ENCODE measurements at regions not wholly inside any gene's neighbourhood (a gene's known extent, or its start where the extent isn't known, plus 50 kb on each side); places are given as distances from the start of the nearest gene placed in this dataset.

- intact Hi-C loops (cut with DNase I) = no loop called here
- no peak for TF ChIP-seq EP300 (IDR thresholded peaks at IDR 0.05)
- TF ChIP-seq, protein P1, sequence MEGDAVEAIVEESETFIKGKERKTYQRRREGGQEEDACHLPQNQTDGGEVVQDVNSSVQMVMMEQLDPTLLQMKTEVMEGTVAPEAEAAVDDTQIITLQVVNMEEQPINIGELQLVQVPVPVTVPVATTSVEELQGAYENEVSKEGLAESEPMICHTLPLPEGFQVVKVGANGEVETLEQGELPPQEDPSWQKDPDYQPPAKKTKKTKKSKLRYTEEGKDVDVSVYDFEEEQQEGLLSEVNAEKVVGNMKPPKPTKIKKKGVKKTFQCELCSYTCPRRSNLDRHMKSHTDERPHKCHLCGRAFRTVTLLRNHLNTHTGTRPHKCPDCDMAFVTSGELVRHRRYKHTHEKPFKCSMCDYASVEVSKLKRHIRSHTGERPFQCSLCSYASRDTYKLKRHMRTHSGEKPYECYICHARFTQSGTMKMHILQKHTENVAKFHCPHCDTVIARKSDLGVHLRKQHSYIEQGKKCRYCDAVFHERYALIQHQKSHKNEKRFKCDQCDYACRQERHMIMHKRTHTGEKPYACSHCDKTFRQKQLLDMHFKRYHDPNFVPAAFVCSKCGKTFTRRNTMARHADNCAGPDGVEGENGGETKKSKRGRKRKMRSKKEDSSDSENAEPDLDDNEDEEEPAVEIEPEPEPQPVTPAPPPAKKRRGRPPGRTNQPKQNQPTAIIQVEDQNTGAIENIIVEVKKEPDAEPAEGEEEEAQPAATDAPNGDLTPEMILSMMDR (IDR thresholded peaks at IDR 0.05) = no peak
- no peak for TF ChIP-seq POLR2A (IDR thresholded peaks at IDR 0.05)
- no peak for TF ChIP-seq POLR2AphosphoS5 (IDR thresholded peaks at IDR 0.05)
- Histone ChIP-seq H3K27me3 (no peaks in the 10 kb centered on the region), H3K4me1 (no peaks in the 10 kb centered on the region), H3K27ac (no peak overlapping the region), H3K4me3 (no peak overlapping the region), H3K36me3 (no peaks in the 10 kb centered on the region), H3K9me3 (peaks cover 0 to 4% (median 0%) of the 10 kb centered on the region in 4 donors)
- no peak for DNase-seq
Observed at GRCh38 chr2:228339525-228339924, 158.0 kb upstream of the SPHKAP start.

DNA sequence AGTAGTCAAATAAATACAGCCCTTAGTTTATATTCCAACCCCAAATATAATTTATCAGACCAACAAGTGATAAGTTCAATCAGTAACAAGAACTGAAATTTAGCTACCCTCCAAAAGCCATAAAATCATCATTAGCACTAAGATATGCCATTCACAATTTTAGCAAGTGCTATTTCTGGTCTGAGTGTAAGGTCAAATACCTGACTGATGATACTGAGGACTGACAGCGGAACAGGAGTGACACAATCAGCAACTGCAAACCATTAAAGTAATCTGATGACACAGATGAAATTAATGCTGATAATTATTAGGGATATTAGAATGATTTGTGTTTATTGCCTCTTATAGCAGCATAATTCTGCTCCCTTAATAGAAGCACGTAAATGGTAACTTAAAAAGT lies 152.7 kb upstream of the SPHKAP start:
- WGBS, 2 donors = 85 to 88% methylated on average over 2 of the region's 2 CpGs
- Histone ChIP-seq H3K27ac (no peak overlapping the region), H3K9me3 (no peaks in the 10 kb centered on the region), H3K4me3 (no peak overlapping the region), H3K27me3 (no peaks in the 10 kb centered on the region), H3K4me1 (no peaks in the 10 kb centered on the region), H3K36me3 (no peaks in the 10 kb centered on the region)
- TF ChIP-seq, protein P1 (IDR thresholded peaks at IDR 0.05) = no peak
- TF ChIP-seq POLR2AphosphoS5 (IDR thresholded peaks at IDR 0.05) (no peak), POLR2A (IDR thresholded peaks at IDR 0.05) (no peak), EP300 (IDR thresholded peaks at IDR 0.05) (no peak)
- intact Hi-C loops (cut with DNase I) = no loop called here
- no peak for DNase-seq

DNA sequence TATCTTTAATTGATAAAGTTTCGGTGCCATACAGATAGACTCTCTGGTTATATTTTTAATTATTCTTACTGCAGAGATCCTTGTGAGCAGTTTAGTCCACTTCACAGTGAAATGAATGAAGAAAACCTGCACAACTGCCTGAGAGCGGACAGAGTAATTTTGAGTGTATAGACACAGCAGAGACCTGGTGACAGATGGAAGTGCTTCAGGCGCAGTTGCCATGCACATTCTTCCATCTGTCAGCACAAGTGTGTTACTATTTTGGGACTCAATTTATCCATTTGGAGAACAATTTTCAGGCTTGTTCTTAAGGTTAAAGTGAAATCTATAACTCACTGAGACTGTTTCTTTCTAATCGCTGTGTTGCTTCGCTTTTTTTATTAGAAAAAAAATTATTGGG lies 147.8 kb upstream of the SPHKAP start:
- Histone ChIP-seq H3K27ac (no peak overlapping the region), H3K4me1 (no peaks in the 10 kb centered on the region), H3K4me3 (no peak overlapping the region), H3K9me3 (peaks cover 0 to 4% (median 0%) of the 10 kb centered on the region in 4 donors), H3K36me3 (no peaks in the 10 kb centered on the region), H3K27me3 (no peaks in the 10 kb centered on the region)
- TF ChIP-seq POLR2AphosphoS5 (IDR thresholded peaks at IDR 0.05) = no peak
- TF ChIP-seq POLR2A (IDR thresholded peaks at IDR 0.05) = no peak
- no peak for DNase-seq
- WGBS, 2 donors = 95% methylated on average over 5 of the region's 5 CpGs
- intact Hi-C loops (cut with DNase I) = no loop called here

GRCh38 chr2:228321015-228321414 lies 139.5 kb upstream of the SPHKAP start:
- WGBS, 2 donors = 93 to 94% methylated on average over 7 of the region's 7 CpGs
- H3K4me1 ChIP-seq = no peaks in the 10 kb centered on the region
- DNase-seq = no peak
- intact Hi-C loops (cut with DNase I) = no loop called here
- TF ChIP-seq POLR2A (IDR thresholded peaks at IDR 0.05) (no peak), EP300 (IDR thresholded peaks at IDR 0.05) (no peak), POLR2AphosphoS5 (IDR thresholded peaks at IDR 0.05) (no peak)
- TF ChIP-seq, protein P1 (IDR thresholded peaks at IDR 0.05) = no peak
- H3K9me3 ChIP-seq = no peaks in the 10 kb centered on the region
- no peak overlapping the region for H3K27ac ChIP-seq
- no peaks in the 10 kb centered on the region for H3K27me3 ChIP-seq
- H3K4me3 ChIP-seq = no peak overlapping the region
- no peaks in the 10 kb centered on the region for H3K36me3 ChIP-seq

DNA sequence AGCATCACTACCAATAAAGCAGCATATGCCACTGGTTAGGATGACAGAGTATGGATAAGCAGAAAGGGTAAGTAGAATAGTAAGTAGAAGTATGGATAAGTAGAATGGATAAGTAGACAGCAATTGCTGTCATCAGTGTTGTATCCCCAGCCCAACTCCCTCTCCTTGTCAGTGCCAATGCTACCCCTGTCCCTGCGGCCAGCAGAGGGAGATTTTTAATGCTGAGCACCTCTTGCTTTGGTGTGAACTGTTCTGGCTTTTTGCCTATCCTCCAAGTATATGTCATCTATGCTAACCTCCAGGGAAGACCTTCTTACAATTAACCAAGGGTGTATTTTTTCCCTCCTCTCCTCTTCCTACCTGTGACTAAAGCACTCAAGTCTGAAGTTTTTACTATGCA lies 136.7 kb upstream of the SPHKAP start:
- Histone ChIP-seq H3K36me3 (no peaks in the 10 kb centered on the region), H3K27ac (no peak overlapping the region), H3K4me3 (no peak overlapping the region), H3K27me3 (no peaks in the 10 kb centered on the region), H3K9me3 (no peaks in the 10 kb centered on the region), H3K4me1 (no peaks in the 10 kb centered on the region)
- intact Hi-C loops (cut with DNase I) = no loop called here
- 22 to 50% methylated on average over 1 of the region's 1 CpG for WGBS, 2 donors
- DNase-seq = no peak
- TF ChIP-seq, protein P1 (IDR thresholded peaks at IDR 0.05) = no peak
- TF ChIP-seq EP300 (IDR thresholded peaks at IDR 0.05) (no peak), POLR2AphosphoS5 (IDR thresholded peaks at IDR 0.05) (no peak), POLR2A (IDR thresholded peaks at IDR 0.05) (no peak)

All from sigmoid colon (tissue), 6 donors.